Vagina (tissue), 2 donors: ENCODE measurements at regions not wholly inside any gene's neighbourhood (a gene's known extent, or its start where the extent isn't known, plus 50 kb on each side); places are given as distances from the start of the nearest gene placed in this dataset.

Experiments used
- CTCF ChIP-seq, 3 experiments: fragments of 450-650 bp in 2 of 3; fragments of 200-600 bp in 1 of 3; sonication (generic) in 1 of 3; IDR thresholded peaks; one replicate each; pipeline ENCODE4 v1.5.1; 2017 to 2019; ENCODE audit warnings: antibody characterized with exemption in 3 of 3, mild to moderate bottlenecking in 2 of 3, moderate library complexity in 2 of 3
- POLR2A ChIP-seq, 2 donors: fragments of 450-650 bp; IDR thresholded peaks; one replicate each; pipeline ENCODE4 v1.6.1; 2017; ENCODE audit warnings: antibody characterized with exemption in 2 of 2, mild to moderate bottlenecking in 2 of 2, moderate library complexity in 2 of 2

DNA sequence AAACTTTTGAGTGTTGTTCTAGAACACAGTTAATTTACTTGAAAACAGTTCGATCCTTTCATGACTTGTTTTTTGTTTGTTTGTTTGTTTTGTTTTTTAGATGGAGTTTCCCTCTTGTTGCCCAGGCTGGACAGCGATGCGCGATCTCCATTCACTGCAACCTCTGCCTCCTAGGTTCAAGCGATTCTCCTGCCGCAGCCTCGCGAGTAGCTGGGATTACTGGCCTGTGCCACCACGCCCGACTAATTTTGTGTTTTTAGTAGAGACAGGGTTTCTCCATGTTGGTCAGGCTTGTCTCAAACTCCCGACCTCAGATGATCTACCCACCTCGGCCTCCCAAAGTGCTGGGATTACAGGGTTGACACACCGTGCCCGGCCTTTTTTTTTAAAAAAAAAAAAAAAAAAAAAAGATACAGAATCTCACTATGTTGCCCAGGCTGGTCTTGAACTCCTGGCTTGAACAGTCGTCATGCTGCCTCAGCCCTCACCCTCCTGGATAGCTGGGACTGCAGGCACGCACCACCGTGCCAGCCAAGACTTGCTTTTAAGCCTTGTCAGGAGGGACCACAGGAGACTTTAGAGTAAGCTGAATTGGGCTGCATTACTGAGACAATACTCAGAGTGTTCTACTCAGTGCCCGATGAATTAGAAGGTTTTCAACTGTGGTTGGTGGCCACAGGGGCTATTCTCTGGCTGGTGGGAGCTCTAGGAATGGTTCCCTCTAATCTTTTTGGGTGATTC, 76.7 kb upstream of the SLC22A16 start:
- TF ChIP-seq CTCF (IDR thresholded peaks at IDR 0.05), result no peak
- TF ChIP-seq POLR2A (IDR thresholded peaks at IDR 0.05), result no peak
